GM20431 (cell line): ENCODE measurements at regions not wholly inside any gene's neighbourhood (a gene's known extent, or its start where the extent isn't known, plus 50 kb on each side); places are given as distances from the start of the nearest gene placed in this dataset.

Source experiments
- in situ Hi-C: fragments of 300-500 bp; cut with MseI, MboI; formaldehyde crosslinking; loops from one replicate; pipeline ENCODE4 v1.15.0; 2020; ENCODE audit warnings: low sequenced_read_pairs; ENCODE audit not compliant: unreplicated experiment

- in situ Hi-C loops, result no loop called here
Observed at GRCh38 chr13:100941377-100942368, 267.1 kb upstream of the TMTC4 start.

DNA sequence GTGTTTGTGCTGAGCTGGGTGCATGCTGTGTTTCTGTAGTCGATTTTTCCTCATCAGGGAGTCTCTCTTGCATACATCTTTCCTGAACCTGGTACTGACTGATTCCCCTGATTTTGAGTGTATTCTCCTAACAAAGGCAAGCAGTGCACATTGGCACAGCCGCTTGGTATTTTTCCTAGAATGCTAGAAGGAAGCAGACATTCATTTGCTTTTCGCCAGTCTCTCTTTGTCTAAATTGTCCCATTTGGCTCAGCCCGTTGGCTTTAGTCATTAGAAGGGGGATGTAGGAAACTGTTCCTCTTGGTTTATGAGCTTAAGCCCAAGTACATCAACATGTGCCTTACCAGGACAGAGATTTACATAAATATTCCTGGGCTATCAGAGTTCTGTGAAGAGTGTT, 266.1 kb upstream of the TMTC4 start:
- in situ Hi-C loops, result no loop called here

DNA sequence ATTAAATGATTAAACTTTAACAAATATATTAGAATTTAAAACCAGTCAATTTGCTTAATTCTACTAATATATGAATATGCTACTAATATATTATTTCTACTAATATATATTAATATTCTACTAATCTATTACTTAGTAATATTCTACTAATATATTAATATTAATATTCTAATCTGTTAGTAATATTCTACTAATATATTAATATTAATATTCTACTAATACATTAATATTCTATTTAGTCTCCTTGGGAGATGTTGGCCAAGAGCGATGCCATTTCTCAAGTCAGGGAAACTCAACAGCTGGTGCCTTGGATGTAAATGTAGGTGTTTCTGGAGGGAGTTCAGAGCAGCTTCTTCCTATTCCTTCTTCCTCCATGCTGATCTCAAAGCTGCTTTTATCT, 259.2 kb upstream of the TMTC4 start:
- in situ Hi-C loops, result no loop called here

DNA sequence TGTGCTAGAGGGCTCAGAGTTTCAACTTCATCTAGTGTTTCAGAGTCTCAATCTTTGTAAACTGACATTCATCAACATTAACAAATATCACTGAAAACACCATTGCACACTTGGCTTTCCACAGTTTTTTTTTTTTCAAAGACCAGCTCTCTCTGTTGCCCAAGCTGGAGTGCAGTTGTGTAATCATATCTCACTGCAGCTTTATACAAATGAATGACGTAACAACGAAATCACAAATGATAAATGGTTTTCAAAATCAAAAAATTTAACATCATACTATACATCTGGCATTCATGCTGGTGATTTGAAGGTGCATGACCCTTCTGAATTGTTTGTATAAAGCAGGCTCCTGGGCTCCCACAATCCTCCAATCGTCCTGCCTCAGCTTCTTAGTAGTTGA, 248.0 kb upstream of the TMTC4 start:
- in situ Hi-C loops, result no loop called here

DNA sequence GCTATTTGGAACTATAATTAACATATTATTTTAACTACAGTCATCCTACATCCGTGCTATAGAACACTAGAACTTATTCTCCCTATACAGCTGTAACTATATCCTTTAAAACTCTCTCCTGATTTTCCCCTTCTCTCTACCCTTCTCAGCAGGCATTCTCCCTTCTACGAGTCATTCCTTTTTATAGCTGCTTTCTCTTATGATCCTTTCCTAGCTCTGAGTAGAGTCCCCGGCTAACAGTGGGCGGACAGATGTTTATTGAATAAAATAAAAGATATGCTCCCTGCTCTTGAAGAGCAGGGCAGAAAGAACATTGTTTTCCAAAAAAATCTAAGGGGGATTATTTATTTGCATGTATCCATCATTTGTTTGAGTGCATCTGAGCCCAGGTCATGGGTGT, 246.5 kb upstream of the TMTC4 start:
- in situ Hi-C loops, result no loop called here

GRCh38 chr13:100917011-100917410, 242.4 kb upstream of the TMTC4 start:
- in situ Hi-C loops, result no loop called here

GRCh38 chr13:100913143-100913542, 238.5 kb upstream of the TMTC4 start:
- in situ Hi-C loops, result no loop called here

DNA sequence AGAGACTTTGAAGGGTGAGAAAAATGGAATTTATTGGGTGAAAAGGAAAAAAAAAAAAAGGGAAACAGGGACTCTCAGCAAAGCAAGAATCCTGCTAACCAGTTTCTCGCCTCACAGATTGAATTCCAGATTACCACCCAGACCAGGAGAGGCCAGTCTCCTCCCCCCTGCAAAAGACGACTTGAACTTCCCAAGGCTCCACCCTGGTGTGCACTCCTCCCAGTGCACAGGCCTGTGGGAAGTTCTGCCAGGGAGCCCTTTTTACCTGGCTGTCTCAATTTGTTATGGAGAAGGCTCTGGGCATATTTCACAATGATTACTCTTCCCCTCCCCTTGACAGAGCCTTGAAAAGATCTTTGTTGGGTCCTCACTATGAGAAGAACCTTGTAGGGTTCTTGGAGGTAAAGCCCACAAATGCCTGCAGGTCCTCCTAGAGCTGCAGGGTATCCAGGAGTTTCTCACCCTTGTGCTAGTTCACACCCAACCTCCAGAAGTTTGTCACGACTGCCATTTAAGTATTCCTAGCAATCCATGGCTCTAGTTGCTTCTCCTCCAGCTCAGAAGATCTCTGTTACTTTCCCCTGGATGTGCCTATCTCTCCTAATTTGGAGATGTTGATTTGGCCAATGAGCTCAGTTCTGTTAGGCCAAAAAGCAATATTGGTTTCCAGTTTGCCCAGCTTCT, 229.8 kb upstream of the TMTC4 start:
- in situ Hi-C loops, result no loop called here

GRCh38 chr13:100899720-100900316, 225.2 kb upstream of the TMTC4 start:
- in situ Hi-C loops, result no loop called here

- in situ Hi-C loops, result no loop called here
Observed at GRCh38 chr13:100898431-100898830, 223.8 kb upstream of the TMTC4 start.

- in situ Hi-C loops, result no loop called here
Observed at GRCh38 chr13:100895651-100896050, 221.1 kb upstream of the TMTC4 start.

DNA sequence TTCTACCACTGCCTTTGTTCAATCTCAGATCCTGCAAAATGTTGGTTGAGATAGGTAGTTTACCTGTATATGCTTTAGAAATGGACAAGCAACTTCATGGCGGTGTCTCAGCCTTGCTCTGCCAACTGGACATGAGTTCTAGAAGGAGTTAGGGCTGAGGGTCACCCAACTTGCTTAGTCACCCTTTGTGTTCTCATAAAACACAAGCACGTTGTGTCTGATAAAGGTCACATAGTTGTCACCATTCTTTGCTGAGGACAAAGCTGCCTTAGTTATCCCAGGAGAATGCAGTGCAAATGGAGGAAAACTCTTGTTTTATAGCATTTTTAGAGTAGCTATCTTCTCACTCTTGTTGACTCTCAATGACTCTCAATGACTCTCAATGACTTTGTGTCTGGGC, 218.4 kb upstream of the TMTC4 start:
- in situ Hi-C loops, result no loop called here

DNA sequence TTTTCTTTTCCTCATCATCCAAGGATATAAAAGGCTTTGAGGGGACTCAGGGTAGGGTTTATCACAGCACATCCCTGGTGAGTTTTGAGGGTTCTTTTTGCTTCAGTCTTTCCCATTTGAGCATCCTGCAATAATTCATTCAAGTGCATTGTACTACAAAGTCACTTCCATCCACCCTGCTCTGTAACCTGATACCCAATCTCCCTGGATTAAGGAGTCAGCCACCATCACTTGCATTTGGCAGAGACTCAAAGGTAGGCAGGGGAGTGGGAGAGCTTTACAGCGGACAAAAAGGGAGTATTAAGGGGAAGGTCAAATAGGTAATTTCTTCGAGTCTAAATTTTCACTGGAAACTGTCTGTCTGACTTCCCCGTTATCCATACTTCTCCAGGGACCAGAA, 216.1 kb upstream of the TMTC4 start:
- in situ Hi-C loops, result no loop called here

DNA sequence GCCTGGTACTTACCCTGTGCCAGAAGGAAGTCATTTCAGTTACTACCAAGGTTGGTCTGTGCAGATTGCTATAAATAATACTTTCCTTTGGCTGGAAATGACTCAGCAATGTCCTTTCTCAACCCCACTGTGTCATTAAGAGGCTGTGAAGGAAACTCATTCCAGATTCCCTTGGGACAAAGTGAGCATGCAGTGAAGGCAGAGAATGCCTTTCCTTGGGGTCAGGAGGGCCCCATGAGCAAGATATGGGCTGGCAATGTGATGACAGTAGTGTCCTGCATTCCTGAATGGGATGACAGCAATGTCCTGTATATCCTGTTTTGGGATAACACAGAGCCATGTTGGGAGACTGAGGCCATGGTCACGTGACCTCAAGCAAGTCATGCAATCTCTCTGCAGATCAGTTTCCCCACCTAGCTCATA, 213.1 kb upstream of the TMTC4 start:
- in situ Hi-C loops, result no loop called here

DNA sequence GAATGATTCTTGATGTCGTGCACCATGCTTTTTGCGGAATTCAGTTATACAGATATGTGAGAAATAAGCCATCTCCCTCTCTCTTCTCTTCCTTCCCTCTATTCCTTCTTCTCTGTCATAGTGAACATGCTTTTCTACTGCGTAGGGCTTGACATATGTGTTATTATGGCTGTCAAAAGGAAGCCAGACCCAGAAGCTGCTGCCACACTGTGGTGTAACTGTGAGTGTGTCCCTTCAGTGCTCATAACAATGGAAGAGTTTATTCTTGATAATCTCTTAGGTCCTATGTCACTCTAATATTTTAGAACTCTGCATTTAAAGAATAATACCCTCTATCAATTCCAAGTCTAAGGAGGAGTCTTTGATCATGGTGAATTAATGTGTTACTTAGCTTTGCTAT, 208.9 kb upstream of the TMTC4 start:
- in situ Hi-C loops, result no loop called here

DNA sequence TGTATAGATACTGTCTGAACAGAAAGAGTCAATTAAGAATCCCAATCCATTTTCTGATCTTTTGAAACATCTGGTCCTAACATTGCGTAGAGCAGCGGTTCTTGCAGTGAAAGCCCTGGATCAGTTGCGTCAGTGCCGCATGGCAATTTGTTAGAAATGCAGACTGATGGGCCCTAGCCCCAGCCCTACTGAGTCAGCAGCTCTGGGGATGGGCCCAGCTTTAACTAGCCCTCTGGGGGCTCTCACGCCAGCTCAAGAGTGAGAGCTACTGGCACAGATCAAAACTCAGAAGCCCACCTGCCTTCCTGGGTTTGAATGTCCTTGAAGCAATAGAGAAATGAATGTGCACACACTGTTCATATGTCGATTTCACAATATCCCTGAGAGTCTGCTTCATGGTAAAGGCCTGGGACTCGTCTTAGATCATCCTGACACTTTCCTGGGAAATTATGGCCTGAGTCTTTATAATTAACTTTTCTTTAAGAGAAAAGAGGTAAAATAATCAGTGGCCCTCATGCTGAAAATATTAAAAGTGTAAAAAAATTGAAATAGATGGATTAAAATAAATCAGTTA, 206.8 kb upstream of the TMTC4 start:
- in situ Hi-C loops, result no loop called here

DNA sequence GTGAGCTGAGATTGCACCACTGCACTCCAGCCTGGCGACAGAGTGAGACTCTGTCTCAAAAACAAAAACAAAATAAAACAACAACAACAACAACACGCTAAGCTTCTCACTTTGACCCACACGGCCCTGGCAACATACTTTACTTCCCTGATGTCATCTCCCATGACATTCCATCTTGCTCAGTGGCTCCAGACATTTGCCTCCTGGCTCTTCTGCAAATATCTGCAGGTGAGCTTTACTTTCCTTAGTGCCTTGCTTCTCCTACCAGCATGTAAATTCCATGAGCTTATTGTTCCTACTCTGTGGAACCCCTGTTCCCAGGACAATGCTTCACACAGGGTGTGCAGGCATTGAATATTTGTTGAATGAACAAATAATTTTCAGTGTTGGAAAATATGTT, 205.6 kb upstream of the TMTC4 start:
- in situ Hi-C loops, result no loop called here

DNA sequence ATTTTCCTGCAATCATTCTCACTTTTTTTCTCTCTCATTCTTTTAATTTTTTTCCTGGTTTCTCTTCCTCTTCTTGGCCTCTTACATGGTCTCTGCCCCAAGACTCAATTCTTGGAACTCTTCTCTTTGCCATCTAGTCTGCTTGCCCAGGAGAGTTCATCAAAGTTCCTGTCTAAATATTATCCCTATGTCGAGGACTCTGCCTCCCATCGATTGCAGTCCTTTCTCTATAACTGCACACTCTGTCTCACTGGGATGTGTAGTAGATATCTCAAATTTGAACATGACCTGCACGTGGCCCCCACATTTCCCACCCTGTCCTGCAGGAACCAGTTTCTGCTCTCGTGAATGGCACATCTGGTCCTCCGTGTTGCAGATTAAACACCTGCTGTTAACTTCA, 204.7 kb upstream of the TMTC4 start:
- in situ Hi-C loops, result no loop called here

DNA sequence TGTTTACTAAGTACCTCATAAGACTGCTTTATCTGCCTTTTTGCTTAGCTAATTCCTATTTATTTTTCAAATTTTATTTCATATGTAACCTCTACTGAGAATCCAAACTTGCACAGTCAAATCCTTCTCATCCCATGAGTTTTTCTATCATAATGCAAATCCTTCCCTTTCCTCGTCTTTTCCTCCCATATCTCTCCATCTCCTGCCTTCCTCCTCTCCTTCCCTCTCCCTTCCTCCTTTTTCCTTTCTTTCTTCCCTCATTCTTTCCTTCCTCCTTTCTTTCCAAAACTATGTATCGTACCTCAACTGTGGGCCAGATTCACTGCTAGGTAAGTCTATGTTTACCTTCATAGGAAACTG, 201.4 kb upstream of the TMTC4 start:
- in situ Hi-C loops, result no loop called here

DNA sequence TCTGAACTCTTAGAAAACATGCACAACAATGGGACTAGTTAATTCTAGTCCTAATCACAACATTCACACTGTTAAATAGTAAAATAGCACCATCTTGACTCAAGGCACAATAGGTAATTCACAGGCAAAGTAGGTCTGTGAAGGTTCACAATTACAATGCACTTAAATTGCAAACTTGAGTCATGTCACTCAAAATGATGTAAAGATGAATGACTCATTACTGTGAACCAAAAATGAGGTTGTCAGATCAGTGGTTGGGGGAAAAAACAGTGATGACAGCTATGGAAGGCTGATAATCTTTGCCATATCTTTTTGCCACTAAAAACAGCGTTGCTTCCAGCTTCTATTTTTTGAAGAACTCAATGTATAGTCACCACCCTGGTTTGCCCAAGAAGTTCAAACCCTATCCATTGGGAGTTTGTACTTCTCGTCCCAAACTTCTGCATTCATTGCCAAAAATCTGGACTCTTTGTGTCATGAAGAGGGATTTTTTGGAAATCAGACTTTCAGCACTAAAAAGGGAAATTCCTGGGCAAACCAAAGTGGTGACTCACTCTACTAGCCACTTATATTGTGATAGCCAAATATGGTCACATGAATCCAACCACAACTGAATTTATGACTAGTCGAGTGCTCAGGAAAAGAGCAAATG, 200.9 kb upstream of the TMTC4 start:
- in situ Hi-C loops, result no loop called here
